ENCODE measurements at regions not wholly inside any gene's neighbourhood (a gene's known extent, or its start where the extent isn't known, plus 50 kb on each side); places are given as distances from the start of the nearest gene placed in this dataset.

GRCh38 chr12:92463171-92463570, 239.6 kb upstream of the PLEKHG7 start:
- peak overlapping the region; percentile 57; the same call in 1 of the 2 replicates for H3K4me2 ChIP-seq (ENCODE audit: low read depth, low read length)
- peaks cover 77% of the 10 kb centered on the region for H3K4me1 ChIP-seq (ENCODE audit: low read length)
- TF ChIP-seq EZH2phosphoT487 (IDR thresholded peaks at IDR 0.05; ENCODE audit: low read length) (no peak), EZH2 (optimal IDR thresholded peaks at IDR 0.05; ENCODE audit: low read depth, low read length) (no peak)
- TF ChIP-seq, protein P1, sequence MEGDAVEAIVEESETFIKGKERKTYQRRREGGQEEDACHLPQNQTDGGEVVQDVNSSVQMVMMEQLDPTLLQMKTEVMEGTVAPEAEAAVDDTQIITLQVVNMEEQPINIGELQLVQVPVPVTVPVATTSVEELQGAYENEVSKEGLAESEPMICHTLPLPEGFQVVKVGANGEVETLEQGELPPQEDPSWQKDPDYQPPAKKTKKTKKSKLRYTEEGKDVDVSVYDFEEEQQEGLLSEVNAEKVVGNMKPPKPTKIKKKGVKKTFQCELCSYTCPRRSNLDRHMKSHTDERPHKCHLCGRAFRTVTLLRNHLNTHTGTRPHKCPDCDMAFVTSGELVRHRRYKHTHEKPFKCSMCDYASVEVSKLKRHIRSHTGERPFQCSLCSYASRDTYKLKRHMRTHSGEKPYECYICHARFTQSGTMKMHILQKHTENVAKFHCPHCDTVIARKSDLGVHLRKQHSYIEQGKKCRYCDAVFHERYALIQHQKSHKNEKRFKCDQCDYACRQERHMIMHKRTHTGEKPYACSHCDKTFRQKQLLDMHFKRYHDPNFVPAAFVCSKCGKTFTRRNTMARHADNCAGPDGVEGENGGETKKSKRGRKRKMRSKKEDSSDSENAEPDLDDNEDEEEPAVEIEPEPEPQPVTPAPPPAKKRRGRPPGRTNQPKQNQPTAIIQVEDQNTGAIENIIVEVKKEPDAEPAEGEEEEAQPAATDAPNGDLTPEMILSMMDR (IDR thresholded peaks at IDR 0.05; ENCODE audit: low read length) = no peak
- peaks cover 62% of the 10 kb centered on the region for H3F3A ChIP-seq (ENCODE audit: insufficient read depth, low read length)
- H3K9me2 ChIP-seq (replicated peaks; ENCODE audit: insufficient read depth, low read length) = no peaks in the 10 kb centered on the region
- no peaks in the 10 kb centered on the region for H3K9me3 ChIP-seq (replicated peaks; ENCODE audit: insufficient read depth, low read length)
- H3K9ac ChIP-seq (ENCODE audit: low read length) = peak overlapping the region; percentile 42; the same call in 1 of the 2 replicates
- H4K20me1 ChIP-seq (ENCODE audit: insufficient read depth, low read length) = no peaks in the 10 kb centered on the region
- H3K4me3 ChIP-seq (ENCODE audit: low read length) = no peak overlapping the region
- H3K79me2 ChIP-seq (ENCODE audit: low read length) = no peaks in the 10 kb centered on the region
- no peak overlapping the region for H2AFZ ChIP-seq (ENCODE audit: low read length)
- H3K27ac ChIP-seq (ENCODE audit: low read length) = peak overlapping the region; percentile 90
- no peaks in the 10 kb centered on the region for H3K36me3 ChIP-seq (replicated peaks; ENCODE audit: insufficient read depth, low read length)
- no peaks in the 10 kb centered on the region for H3K27me3 ChIP-seq (replicated peaks; ENCODE audit: insufficient read depth, low read length)
- DNase-seq = no peak

- H3K9me2 ChIP-seq (replicated peaks; ENCODE audit: insufficient read depth, low read length) = no peaks in the 10 kb centered on the region
- H3K9me3 ChIP-seq (replicated peaks; ENCODE audit: insufficient read depth, low read length) = no peaks in the 10 kb centered on the region
- no peak for TF ChIP-seq EZH2phosphoT487 (IDR thresholded peaks at IDR 0.05; ENCODE audit: low read length)
- TF ChIP-seq, protein P1 (IDR thresholded peaks at IDR 0.05; ENCODE audit: low read length) = no peak
- no peak for TF ChIP-seq EZH2 (optimal IDR thresholded peaks at IDR 0.05; ENCODE audit: low read depth, low read length)
- DNase-seq = peak; percentile 61
- H3K79me2 ChIP-seq (ENCODE audit: low read length) = no peaks in the 10 kb centered on the region
- H3K36me3 ChIP-seq (replicated peaks; ENCODE audit: insufficient read depth, low read length) = no peaks in the 10 kb centered on the region
- no peaks in the 10 kb centered on the region for H3K27me3 ChIP-seq (replicated peaks; ENCODE audit: insufficient read depth, low read length)
- H4K20me1 ChIP-seq (ENCODE audit: insufficient read depth, low read length) = no peaks in the 10 kb centered on the region
- peaks cover 56% of the 10 kb centered on the region for H3F3A ChIP-seq (ENCODE audit: insufficient read depth, low read length)
- H3K4me1 ChIP-seq (ENCODE audit: low read length) = peaks cover 71% of the 10 kb centered on the region
- H3K27ac ChIP-seq (ENCODE audit: low read length) = peak overlapping the region; percentile 90
- H3K9ac ChIP-seq (ENCODE audit: low read length) = peak overlapping the region; percentile 42; the same call in 1 of the 2 replicates
- H3K4me2 ChIP-seq (ENCODE audit: low read depth, low read length) = peak overlapping the region; percentile 57
- H3K4me3 ChIP-seq (ENCODE audit: low read length) = no peak overlapping the region
- no peak overlapping the region for H2AFZ ChIP-seq (ENCODE audit: low read length)
These were observed 240.3 kb upstream of the PLEKHG7 start for GRCh38 chr12:92462527-92462926.

DNA sequence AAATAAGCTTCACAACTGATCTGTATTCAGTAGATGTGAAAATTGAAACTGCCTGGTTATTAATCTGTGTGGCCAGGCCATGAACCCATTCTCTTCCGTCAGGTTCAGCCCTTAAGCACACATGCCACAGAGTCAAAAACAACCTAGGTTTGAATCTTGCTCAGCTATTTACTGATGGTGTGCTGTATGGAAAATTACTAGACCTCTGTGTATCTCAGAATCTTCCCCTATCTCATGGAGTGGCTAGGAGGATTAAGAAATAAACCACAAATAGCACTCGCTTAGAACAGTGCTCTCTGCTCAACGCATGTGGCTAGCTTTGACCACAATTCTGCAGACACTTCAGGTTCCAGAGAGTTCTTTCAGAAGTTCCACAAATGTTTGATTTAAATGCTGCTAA, 240.7 kb upstream of the PLEKHG7 start:
- no peaks in the 10 kb centered on the region for H3K27me3 ChIP-seq (replicated peaks; ENCODE audit: insufficient read depth, low read length)
- H3K27ac ChIP-seq (ENCODE audit: low read length) = peak overlapping the region; percentile 90
- peaks cover 51% of the 10 kb centered on the region for H3F3A ChIP-seq (ENCODE audit: insufficient read depth, low read length)
- H3K9me2 ChIP-seq (replicated peaks; ENCODE audit: insufficient read depth, low read length) = no peaks in the 10 kb centered on the region
- no peak overlapping the region for H2AFZ ChIP-seq (ENCODE audit: low read length)
- H4K20me1 ChIP-seq (ENCODE audit: insufficient read depth, low read length) = no peaks in the 10 kb centered on the region
- peak overlapping the region; percentile 57; the same call in 1 of the 2 replicates for H3K4me2 ChIP-seq (ENCODE audit: low read depth, low read length)
- H3K4me3 ChIP-seq (ENCODE audit: low read length) = 0 out of 2 replicates have a peak overlapping the region, but pooled peaks have one; percentile 16
- DNase-seq = peak; percentile 97
- H3K4me1 ChIP-seq (ENCODE audit: low read length) = peaks cover 67% of the 10 kb centered on the region
- H3K79me2 ChIP-seq (ENCODE audit: low read length) = no peaks in the 10 kb centered on the region
- no peaks in the 10 kb centered on the region for H3K36me3 ChIP-seq (replicated peaks; ENCODE audit: insufficient read depth, low read length)
- H3K9me3 ChIP-seq (replicated peaks; ENCODE audit: insufficient read depth, low read length) = no peaks in the 10 kb centered on the region
- TF ChIP-seq EZH2 (optimal IDR thresholded peaks at IDR 0.05; ENCODE audit: low read depth, low read length) = no peak
- H3K9ac ChIP-seq (ENCODE audit: low read length) = peak overlapping the region; percentile 42

GRCh38 chr12:92459850-92460249, 242.9 kb upstream of the PLEKHG7 start:
- H3K27me3 ChIP-seq (replicated peaks; ENCODE audit: insufficient read depth, low read length) = no peaks in the 10 kb centered on the region
- no peaks in the 10 kb centered on the region for H3K9me3 ChIP-seq (replicated peaks; ENCODE audit: insufficient read depth, low read length)
- H3K4me2 ChIP-seq (ENCODE audit: low read depth, low read length) = no peak overlapping the region
- no peak for TF ChIP-seq EZH2phosphoT487 (IDR thresholded peaks at IDR 0.05; ENCODE audit: low read length)
- TF ChIP-seq EZH2 (optimal IDR thresholded peaks at IDR 0.05; ENCODE audit: low read depth, low read length) = no peak
- no peaks in the 10 kb centered on the region for H3K36me3 ChIP-seq (replicated peaks; ENCODE audit: insufficient read depth, low read length)
- no peak for DNase-seq
- peaks cover 38% of the 10 kb centered on the region for H3F3A ChIP-seq (ENCODE audit: insufficient read depth, low read length)
- H3K9ac ChIP-seq (ENCODE audit: low read length) = no peak overlapping the region
- H4K20me1 ChIP-seq (ENCODE audit: insufficient read depth, low read length) = no peaks in the 10 kb centered on the region
- no peak overlapping the region for H3K4me3 ChIP-seq (ENCODE audit: low read length)
- H3K27ac ChIP-seq (ENCODE audit: low read length) = no peak overlapping the region
- H3K79me2 ChIP-seq (ENCODE audit: low read length) = no peaks in the 10 kb centered on the region
- peaks cover 47% of the 10 kb centered on the region for H3K4me1 ChIP-seq (ENCODE audit: low read length)
- no peaks in the 10 kb centered on the region for H3K9me2 ChIP-seq (replicated peaks; ENCODE audit: insufficient read depth, low read length)
- no peak overlapping the region for H2AFZ ChIP-seq (ENCODE audit: low read length)
